H1 (cell line): ENCODE measurements at regions not wholly inside any gene's neighbourhood (a gene's known extent, or its start where the extent isn't known, plus 50 kb on each side); places are given as distances from the start of the nearest gene placed in this dataset.

Experiments
- CTCF ChIA-PET: fragments of 300-600 bp; sonication (Branson Sonifier 250); formaldehyde crosslinking; loops from one replicate; lab custom pipeline; 2021; ENCODE audit not compliant: partially characterized antibody; lab: Charles Lee
- POLR2A ChIA-PET: fragments of 300-600 bp; sonication (Branson Sonifier 250); formaldehyde crosslinking; loops from one replicate; lab custom pipeline; 2021; ENCODE audit warnings: inconsistent platforms; ENCODE audit not compliant: partially characterized antibody; lab: Charles Lee
- DNase-seq, 2 experiments: peaks; one replicate each; pipeline versions ENCODE4 v3.0.0 to v3.0.0-alpha.2; 2010 to 2022; ENCODE audit warnings: low spot score in 2 of 2, low read depth in 1 of 2, mixed read lengths in 1 of 2
- FAIRE-seq: peaks from 2 replicates; lab custom pipeline; 2011; peaks lifted over from hg19 to GRCh38; lab: Jason Lieb, UNC
- H2AFZ ChIP-seq: 2 replicates; pipeline ENCODE4 v1.8.1; 2012; ENCODE audit warnings: low read length, inconsistent platforms
- H2AK5ac ChIP-seq: 2 replicates; pipeline ENCODE4 v1.6.1; 2013; ENCODE audit warnings: low read depth, low read length
- H2BK120ac ChIP-seq: replicated peaks from 2 replicates; pipeline ENCODE3; 2013; ENCODE audit warnings: low read depth, low read length, inconsistent platforms
- H2BK12ac ChIP-seq: 2 replicates; pipeline ENCODE4 v1.6.1; 2013; ENCODE audit warnings: low read depth, low read length
- H2BK15ac ChIP-seq: 2 replicates; pipeline ENCODE4 v1.6.1; 2013; ENCODE audit warnings: low read length
- H2BK20ac ChIP-seq: 2 replicates; pipeline ENCODE4 v1.6.1; 2013; ENCODE audit warnings: low read length
- H2BK5ac ChIP-seq: 2 replicates; pipeline ENCODE4 v1.6.1; 2013; ENCODE audit warnings: low read depth, low read length
- H3K14ac ChIP-seq: 2 replicates; pipeline ENCODE4 v1.6.1; 2013; ENCODE audit warnings: inconsistent platforms; ENCODE audit not compliant: insufficient read length
- H3K18ac ChIP-seq: 2 replicates; pipeline ENCODE4 v1.6.1; 2013; ENCODE audit warnings: low read length; ENCODE audit errors: extremely low read depth
- H3K23ac ChIP-seq: 2 replicates; pipeline ENCODE4 v1.6.1; 2013; ENCODE audit warnings: inconsistent platforms; ENCODE audit not compliant: insufficient read length
- H3K23me2 ChIP-seq: 2 replicates; pipeline ENCODE4 v1.6.1; 2013; ENCODE audit warnings: low read depth, low read length
- H3K27ac ChIP-seq: 2 replicates; pipeline ENCODE4 v1.6.1; 2011; ENCODE audit warnings: low read depth, low read length, inconsistent platforms
- H3K27me3 ChIP-seq, 4 experiments: replicated peaks in 1 of 4; 1 replicate in 1 of 4; 2 replicates in 3 of 4; pipeline versions ENCODE4 v1.6.1 to v1.8.1; 2011 to 2013; ENCODE audit warnings: low read length in 3 of 4, mild to moderate bottlenecking in 3 of 4, inconsistent platforms in 2 of 4, mixed read lengths in 2 of 4, moderate library complexity in 1 of 4; ENCODE audit not compliant: control insufficient read depth in 3 of 4, insufficient read depth in 3 of 4; ENCODE audit errors: extremely low read depth in 1 of 4
- H3K36me3 ChIP-seq, 4 experiments: 2 replicates each; pipeline versions ENCODE4 v1.6.1 to v1.8.1; 2011 to 2013; ENCODE audit warnings: mild to moderate bottlenecking in 4 of 4, low read length in 3 of 4, moderate library complexity in 2 of 4, control low read depth in 1 of 4, inconsistent platforms in 1 of 4; ENCODE audit not compliant: insufficient read depth in 4 of 4, control insufficient read depth in 2 of 4
- H3K4ac ChIP-seq: replicated peaks from 2 replicates; pipeline ENCODE3; 2013; ENCODE audit warnings: low read length, low read depth, mixed read lengths, inconsistent platforms; ENCODE audit not compliant: insufficient read length
- H3K4me1 ChIP-seq, 4 experiments: replicated peaks in 1 of 4; 1 replicate in 1 of 4; 2 replicates in 3 of 4; pipeline versions ENCODE4 v1.6.1 to v1.8.1; 2011 to 2013; ENCODE audit warnings: low read length in 3 of 4, inconsistent platforms in 2 of 4, mixed read lengths in 1 of 4; ENCODE audit not compliant: insufficient read depth in 4 of 4, control insufficient read depth in 3 of 4
- H3K4me2 ChIP-seq, 2 experiments: 2 replicates each; pipeline versions ENCODE4 v1.6.1 to v1.8.1; 2011 to 2013; ENCODE audit warnings: low read depth in 2 of 2, low read length in 2 of 2, control low read depth in 1 of 2, inconsistent platforms in 1 of 2, mild to moderate bottlenecking in 1 of 2; ENCODE audit not compliant: insufficient read depth in 1 of 2
- H3K4me3 ChIP-seq, 4 experiments: fragments of 200-600, 300-600 bp in 1 of 4; sonication (generic), shearing (Covaris generic), sonication (Bioruptor Twin) in 1 of 4; 2 replicates each; pipeline versions ENCODE4 v1.5.1 to v1.8.1; 2011 to 2016; ENCODE audit warnings: low read length in 4 of 4, low read depth in 3 of 4, control low read depth in 2 of 4, inconsistent platforms in 2 of 4, mild to moderate bottlenecking in 2 of 4, mixed read lengths in 1 of 4, moderate library complexity in 1 of 4; ENCODE audit not compliant: insufficient read depth in 2 of 4; ENCODE audit errors: extremely low read depth in 1 of 4
- H3K56ac ChIP-seq: replicated peaks from 2 replicates; pipeline ENCODE3; 2013; ENCODE audit warnings: low read depth, mild to moderate bottlenecking, mixed read lengths, low read length, inconsistent platforms; ENCODE audit not compliant: insufficient read length
- H3K79me1 ChIP-seq: 2 replicates; pipeline ENCODE4 v1.6.1; 2013; ENCODE audit warnings: low read depth, low read length, control low read depth
- H3K79me2 ChIP-seq, 2 experiments: 2 replicates each; pipeline versions ENCODE4 v1.6.1 to v1.8.1; 2012 to 2013; ENCODE audit warnings: low read length in 2 of 2, mild to moderate bottlenecking in 2 of 2, inconsistent platforms in 1 of 2; ENCODE audit not compliant: insufficient read depth in 2 of 2, control insufficient read depth in 1 of 2
- H3K9ac ChIP-seq, 4 experiments: replicated peaks in 1 of 4; 1 replicate in 1 of 4; 2 replicates in 3 of 4; pipeline versions ENCODE4 v1.6.1 to v1.8.1; 2011 to 2013; ENCODE audit warnings: low read depth in 3 of 4, low read length in 3 of 4, control low read depth in 2 of 4, mild to moderate bottlenecking in 2 of 4, moderate library complexity in 2 of 4, inconsistent platforms in 1 of 4; ENCODE audit errors: extremely low read depth in 1 of 4
- H3K9me3 ChIP-seq, 2 experiments: 2 replicates each; pipeline versions ENCODE4 v1.6.1 to v1.8.1; 2012 to 2013; ENCODE audit warnings: mild to moderate bottlenecking in 2 of 2, moderate library complexity in 2 of 2, control low read depth in 1 of 2, inconsistent platforms in 1 of 2, low read depth in 1 of 2, low read length in 1 of 2, mixed read lengths in 1 of 2; ENCODE audit not compliant: insufficient read depth in 2 of 2
- H4K20me1 ChIP-seq, 2 experiments: replicated peaks in 1 of 2; 2 replicates each; pipeline versions ENCODE3 to v1.8.1; 2011 to 2013; ENCODE audit warnings: inconsistent platforms in 2 of 2, low read length in 2 of 2, mild to moderate bottlenecking in 1 of 2; ENCODE audit not compliant: insufficient read depth in 2 of 2, control insufficient read depth in 1 of 2
- H4K5ac ChIP-seq: 2 replicates; pipeline ENCODE4 v1.6.1; 2013; ENCODE audit warnings: low read length, low read depth, mixed read lengths, inconsistent platforms; ENCODE audit not compliant: insufficient read length
- H4K8ac ChIP-seq: 2 replicates; pipeline ENCODE4 v1.8.0; 2013; ENCODE audit warnings: mild to moderate bottlenecking, moderate library complexity, low read length, inconsistent platforms; ENCODE audit not compliant: insufficient read depth; ENCODE audit errors: extremely low read depth
- H4K91ac ChIP-seq: replicated peaks from 2 replicates; pipeline ENCODE3; 2013; ENCODE audit warnings: low read length, mixed read lengths, inconsistent platforms; ENCODE audit not compliant: insufficient read length
- BACH1 ChIP-seq: IDR thresholded peaks from 2 replicates; pipeline ENCODE4 v1.6.1; 2012; ENCODE audit warnings: low read length, improper control_type of control experiment
- CEBPB ChIP-seq: IDR thresholded peaks from 2 replicates; pipeline ENCODE4 v1.6.1; 2012; ENCODE audit warnings: low read depth, low read length
- EP300 ChIP-seq, 2 experiments: IDR thresholded peaks; 1 replicate in 1 of 2; 2 replicates in 1 of 2; pipeline ENCODE4 v1.6.1; 2011 to 2012; ENCODE audit warnings: low read depth in 2 of 2, low read length in 2 of 2, mild to moderate bottlenecking in 2 of 2, borderline replicate concordance in 1 of 2, inconsistent platforms in 1 of 2, moderate library complexity in 1 of 2
- GABPA ChIP-seq: IDR thresholded peaks from 2 replicates; pipeline ENCODE4 v1.6.1; 2011; ENCODE audit warnings: mild to moderate bottlenecking, low read length, moderate library complexity, borderline replicate concordance; ENCODE audit not compliant: insufficient read depth
- HDAC2 ChIP-seq, 2 experiments: fragments of 300-600 bp in 1 of 2; sonication (generic) in 1 of 2; IDR thresholded peaks; 2 replicates each; pipeline ENCODE4 v1.6.1; 2011 to 2012; ENCODE audit warnings: low read depth in 2 of 2, low read length in 2 of 2, mild to moderate bottlenecking in 2 of 2, moderate library complexity in 2 of 2, borderline replicate concordance in 1 of 2, inconsistent platforms in 1 of 2
- KDM1A ChIP-seq: fragments of 200-600, 300-600 bp; sonication (generic); IDR thresholded peaks from 2 replicates; pipeline ENCODE4 v1.7.1; 2016; ENCODE audit warnings: mild to moderate bottlenecking, low read length, borderline replicate concordance
- PHF8 ChIP-seq: fragments of 200-600 bp; sonication (generic); conservative IDR thresholded peaks from 2 replicates; pipeline ENCODE4 v1.7.1; 2012; ENCODE audit warnings: low read depth, mild to moderate bottlenecking, inconsistent platforms, low read length, moderate library complexity
- POLR2A ChIP-seq, 2 experiments: IDR thresholded peaks; 1 replicate in 1 of 2; 2 replicates in 1 of 2; pipeline ENCODE4 v1.6.1; 2011; ENCODE audit warnings: low read depth in 2 of 2, low read length in 2 of 2, mild to moderate bottlenecking in 2 of 2; ENCODE audit errors: control extremely low read depth in 1 of 2
- RAD21 ChIP-seq, 2 experiments: IDR thresholded peaks in 1 of 2; conservative IDR thresholded peaks in 1 of 2; 2 replicates each; pipeline ENCODE4 v1.6.1; 2011; ENCODE audit warnings: low read depth in 2 of 2, low read length in 2 of 2, improper control_type of control experiment in 1 of 2, inconsistent platforms in 1 of 2, mild to moderate bottlenecking in 1 of 2, moderate library complexity in 1 of 2
- RFX5 ChIP-seq: IDR thresholded peaks from 2 replicates; pipeline ENCODE4 v1.6.1; 2011; ENCODE audit warnings: low read depth, low read length, improper control_type of control experiment, borderline replicate concordance
- SIRT6 ChIP-seq: IDR thresholded peaks from one replicate; pipeline ENCODE4 v1.7.1; 2012; ENCODE audit warnings: low read length, inconsistent platforms
- SP1 ChIP-seq: IDR thresholded peaks from 2 replicates; pipeline ENCODE4 v1.6.1; 2011; ENCODE audit warnings: low read depth, low read length
- TAF1 ChIP-seq: IDR thresholded peaks from 2 replicates; pipeline ENCODE4 v1.6.1; 2011; ENCODE audit warnings: mild to moderate bottlenecking, low read depth, low read length
- YY1 ChIP-seq: IDR thresholded peaks from 2 replicates; pipeline ENCODE4 v1.6.1; 2011; ENCODE audit warnings: low read depth, mild to moderate bottlenecking, low read length
- WGBS, 2 experiments: shearing (Covaris generic) in 1 of 2; methylation state at CpG; one replicate each; pipeline versions ENCODE4 v1.1.6 to v1.1.7; 2013 to 2015; ENCODE audit warnings: low lambda C conversion rate in 2 of 2, mixed read lengths in 2 of 2, inconsistent platforms in 1 of 2, low coverage in 1 of 2, missing lambda C conversion rate in 1 of 2; ENCODE audit not compliant: insufficient replicate concordance in 2 of 2, insufficient coverage in 1 of 2, insufficient read length in 1 of 2; ENCODE audit errors: extremely low coverage in 1 of 2, missing lambda C conversion rate in 1 of 2; 5-methylcytosine and 5-hydroxymethylcytosine counted together

GRCh38 chr1:93768380-93768863, 86.8 kb upstream of the BCAR3 start:
- Histone ChIP-seq H3K27me3 (no peaks in the 10 kb centered on the region), H3K9ac (no peak overlapping the region), H3K4me1 (peaks cover 7 to 15% (median 14%) of the 10 kb centered on the region in 4 experiments), H3K23me2 (peaks cover 2% of the 10 kb centered on the region; the same call in 1 of the 2 replicates), H2BK120ac (no peak overlapping the region), H2BK5ac (peak overlapping the region; percentile 76; the same call in 1 of the 2 replicates), H3K36me3 (no peaks in the 10 kb centered on the region), H4K5ac (no peak overlapping the region), H2BK15ac (peak overlapping the region; percentile 76; the same call in 1 of the 2 replicates), H4K20me1 (no peaks in the 10 kb centered on the region), H2BK12ac (peak overlapping the region; percentile 82; the same call in 1 of the 2 replicates), H3K56ac (no peak overlapping the region), H3K14ac (no peak overlapping the region), H3K79me1 (no peaks in the 10 kb centered on the region; the same call in 1 of the 2 replicates), H3K9me3 (no peaks in the 10 kb centered on the region), H4K8ac (no peak overlapping the region), H2BK20ac (0 out of 2 replicates have a peak overlapping the region, but pooled peaks have one; percentile 26), H4K91ac (no peak overlapping the region), H3K79me2 (no peaks in the 10 kb centered on the region), H2AFZ (peak overlapping the region; percentile 30; the same call in 1 of the 2 replicates), H3K27ac (no peak overlapping the region), H2AK5ac (no peak overlapping the region; the same call in 1 of the 2 replicates), H3K18ac (no peak overlapping the region), H3K4me2 (peak overlapping the region; percentile 3 to 57; a peak in 2 of 4 replicates), H3K4me3 (no peak overlapping the region), H3K4ac (no peak overlapping the region), H3K23ac (no peak overlapping the region)
- ChIA-PET CTCF (interaction anchor here (0.9 to 1.3 kb wide), 2 partner anchors 46 to 49 kb away, joined by 4 read pairs; no protein-coding TSS in a partner anchor), POLR2A (interaction anchor here (0.7 kb wide), 1 partner anchor 1112 kb away, joined by 3 read pairs; no protein-coding TSS in a partner anchor)
- DNase-seq (no peak), FAIRE-seq (no peak)
- TF ChIP-seq EP300 (IDR thresholded peaks at IDR 0.05; ENCODE audit: borderline replicate concordance in 1 of 2, low read depth in 2 of 2, low read length in 2 of 2) (no peak), HDAC2 (IDR thresholded peaks at IDR 0.05; ENCODE audit: borderline replicate concordance in 1 of 2, low read depth in 2 of 2, low read length in 2 of 2) (no peak), CEBPB (no peak), BACH1 (no peak), PHF8 (no peak), SP1 (no peak), POLR2A (IDR thresholded peaks at IDR 0.05; ENCODE audit: control extremely low read depth in 1 of 2, low read depth in 2 of 2, low read length in 2 of 2) (no peak), RAD21 (IDR thresholded peaks at IDR 0.05 in 1 of 2, conservative IDR thresholded peaks at IDR 0.05 in 1 of 2; ENCODE audit: low read depth in 2 of 2, low read length in 2 of 2) (no peak), TAF1 (no peak), YY1 (no peak), SIRT6 (no peak), GABPA (no peak), RFX5 (no peak), KDM1A (no peak)
- 82% methylated on average over 6 of the region's 6 CpGs; no CpG with 5 or more reads in 1 of the 2 experiments for WGBS, 2 experiments
